ENCODE measurements at regions not wholly inside any gene's neighbourhood (a gene's known extent, or its start where the extent isn't known, plus 50 kb on each side); places are given as distances from the start of the nearest gene placed in this dataset.
"Not testable (repeated sequence)": the region's sequence is repeated elsewhere in the genome, so short reads cannot be mapped to it uniquely, and the experiment has no call there.

GRCh38 chr7:68613405-68613804, 984.9 kb upstream of the AUTS2 start:
- DNase-seq = no peak

- no peak for DNase-seq
Measured at GRCh38 chr7:68613897-68614296, 984.4 kb upstream of the AUTS2 start.

GRCh38 chr7:68619526-68619925, 978.7 kb upstream of the AUTS2 start:
- no peak for DNase-seq

- no peak for DNase-seq
Measured at GRCh38 chr7:68622500-68622899, 975.8 kb upstream of the AUTS2 start.

- no peak for DNase-seq
Measured at GRCh38 chr7:68623030-68623429, 975.2 kb upstream of the AUTS2 start.

GRCh38 chr7:68627247-68627864, 970.9 kb upstream of the AUTS2 start:
- no peak for DNase-seq

GRCh38 chr7:68630914-68631313, 967.4 kb upstream of the AUTS2 start:
- not testable (repeated sequence) for DNase-seq

- no peak for DNase-seq
Measured at GRCh38 chr7:68640103-68640502, 958.2 kb upstream of the AUTS2 start.

- no peak for DNase-seq
Measured at GRCh38 chr7:68642727-68643126, 955.5 kb upstream of the AUTS2 start.

- no peak for DNase-seq
Measured at GRCh38 chr7:68663392-68663791, 934.9 kb upstream of the AUTS2 start.

- DNase-seq = no peak
Measured at GRCh38 chr7:68671046-68671445, 927.2 kb upstream of the AUTS2 start.

- DNase-seq = no peak
Measured at GRCh38 chr7:68671671-68672070, 926.6 kb upstream of the AUTS2 start.

GRCh38 chr7:68674826-68675225, 923.4 kb upstream of the AUTS2 start:
- DNase-seq = no peak

GRCh38 chr7:68676813-68677535, 921.3 kb upstream of the AUTS2 start:
- no peak for DNase-seq

GRCh38 chr7:68678196-68678595, 920.1 kb upstream of the AUTS2 start:
- DNase-seq = no peak

- DNase-seq = peak; percentile 56
Measured at GRCh38 chr7:68679459-68680234, 918.6 kb upstream of the AUTS2 start.

- DNase-seq = no peak
Measured at GRCh38 chr7:68680235-68680872, 917.9 kb upstream of the AUTS2 start.

GRCh38 chr7:68682910-68683309, 915.4 kb upstream of the AUTS2 start:
- no peak for DNase-seq

GRCh38 chr7:68684246-68684839, 913.9 kb upstream of the AUTS2 start:
- peak; percentile 86 for DNase-seq

GRCh38 chr7:68684996-68685395, 913.3 kb upstream of the AUTS2 start:
- DNase-seq = no peak

GRCh38 chr7:68688416-68689086, 909.7 kb upstream of the AUTS2 start:
- DNase-seq = no peak

GRCh38 chr7:68689087-68689433, 909.2 kb upstream of the AUTS2 start:
- no peak for DNase-seq

All from islet precursor cell (in vitro differentiated cells).